ENCODE measurements at regions not wholly inside any gene's neighbourhood (a gene's known extent, or its start where the extent isn't known, plus 50 kb on each side); places are given as distances from the start of the nearest gene placed in this dataset.
A peak's percentile ranks its signal among the peaks of the same experiment; 100 is the strongest.
"Not testable (repeated sequence)": the region's sequence is repeated elsewhere in the genome, so short reads cannot be mapped to it uniquely, and the experiment has no call there.

DNA sequence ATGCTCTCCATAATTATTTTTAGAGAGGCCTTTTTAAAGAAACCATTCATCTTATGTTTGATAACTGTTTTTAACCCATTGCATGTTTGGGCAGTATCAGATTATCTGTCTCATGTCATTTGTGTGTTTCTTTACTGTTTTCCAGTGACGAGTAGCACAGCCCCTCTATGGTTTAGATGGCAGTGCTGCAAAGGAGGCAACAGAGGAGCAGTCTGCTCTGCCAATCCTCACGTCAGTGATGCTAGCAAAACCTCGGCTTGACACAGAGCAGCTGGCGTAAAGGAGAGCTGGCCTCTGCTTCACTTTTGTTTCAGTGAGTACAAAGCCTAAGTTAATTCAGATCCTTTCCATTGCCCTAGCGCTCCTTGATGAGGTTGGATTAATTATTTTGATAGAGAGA lies 80.4 kb upstream of the GARIN1A start:
- Histone ChIP-seq H3K27me3 (no peaks in the 10 kb centered on the region), H3K27ac (no peak overlapping the region), H3K9me3 (no peaks in the 10 kb centered on the region), H3K36me3 (peaks cover 0 to 15% (median 5%) of the 10 kb centered on the region in 4 donors), H3K4me3 (no peak overlapping the region), H3K4me1 (no peaks in the 10 kb centered on the region)
- TF ChIP-seq POLR2AphosphoS5 (IDR thresholded peaks at IDR 0.05) = no peak
- TF ChIP-seq EP300 (IDR thresholded peaks at IDR 0.05; ENCODE audit: low read depth) = no peak
- TF ChIP-seq POLR2A (IDR thresholded peaks at IDR 0.05) = no peak
- TF ChIP-seq, protein P1, sequence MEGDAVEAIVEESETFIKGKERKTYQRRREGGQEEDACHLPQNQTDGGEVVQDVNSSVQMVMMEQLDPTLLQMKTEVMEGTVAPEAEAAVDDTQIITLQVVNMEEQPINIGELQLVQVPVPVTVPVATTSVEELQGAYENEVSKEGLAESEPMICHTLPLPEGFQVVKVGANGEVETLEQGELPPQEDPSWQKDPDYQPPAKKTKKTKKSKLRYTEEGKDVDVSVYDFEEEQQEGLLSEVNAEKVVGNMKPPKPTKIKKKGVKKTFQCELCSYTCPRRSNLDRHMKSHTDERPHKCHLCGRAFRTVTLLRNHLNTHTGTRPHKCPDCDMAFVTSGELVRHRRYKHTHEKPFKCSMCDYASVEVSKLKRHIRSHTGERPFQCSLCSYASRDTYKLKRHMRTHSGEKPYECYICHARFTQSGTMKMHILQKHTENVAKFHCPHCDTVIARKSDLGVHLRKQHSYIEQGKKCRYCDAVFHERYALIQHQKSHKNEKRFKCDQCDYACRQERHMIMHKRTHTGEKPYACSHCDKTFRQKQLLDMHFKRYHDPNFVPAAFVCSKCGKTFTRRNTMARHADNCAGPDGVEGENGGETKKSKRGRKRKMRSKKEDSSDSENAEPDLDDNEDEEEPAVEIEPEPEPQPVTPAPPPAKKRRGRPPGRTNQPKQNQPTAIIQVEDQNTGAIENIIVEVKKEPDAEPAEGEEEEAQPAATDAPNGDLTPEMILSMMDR (IDR thresholded peaks at IDR 0.05) = no peak
- DNase-seq = no peak
- 92% methylated on average over 2 to 5 of the region's 5 CpGs for WGBS, 2 donors (ENCODE audit: low coverage in 1 of 2)
- in situ Hi-C loops (cut with MboI; ENCODE audit: low pct_ligation_motif_present in 1 of 4, low pct_unique_long_range_greater_than_20kb in 1 of 4, low sequenced_read_pairs in 3 of 4) = no loop called here
- intact Hi-C loops (cut with DNase I; ENCODE audit: low total_unique reads) = no loop called here

- in situ Hi-C loops (cut with MboI; ENCODE audit: low pct_ligation_motif_present in 1 of 4, low pct_unique_long_range_greater_than_20kb in 1 of 4, low sequenced_read_pairs in 3 of 4); DNase-seq; H3K9me3 ChIP-seq; H3K27ac ChIP-seq; H3K4me3 ChIP-seq; H3K27me3 ChIP-seq; H3K4me1 ChIP-seq; intact Hi-C loops (cut with DNase I; ENCODE audit: low total_unique reads): not testable (repeated sequence)
- peaks cover 0 to 15% (median 5%) of the 10 kb centered on the region in 4 donors for H3K36me3 ChIP-seq
- WGBS, 2 donors (ENCODE audit: low coverage in 1 of 2) = 83% methylated on average over 1 of the region's 3 CpGs; no CpG with 5 or more reads in 1 of the 2 donors
These were observed 79.9 kb upstream of the GARIN1A start for GRCh38 chr7:128592209-128592608.

GRCh38 chr7:128594061-128594460 lies 78.0 kb upstream of the GARIN1A start:
- H3K27me3 ChIP-seq; intact Hi-C loops (cut with DNase I; ENCODE audit: low total_unique reads); H3K9me3 ChIP-seq; H3K4me3 ChIP-seq; DNase-seq; in situ Hi-C loops (cut with MboI; ENCODE audit: low pct_ligation_motif_present in 1 of 4, low pct_unique_long_range_greater_than_20kb in 1 of 4, low sequenced_read_pairs in 3 of 4); H3K27ac ChIP-seq: not testable (repeated sequence)
- peaks cover 0 to 13% (median 2%) of the 10 kb centered on the region in 4 donors for H3K4me1 ChIP-seq
- WGBS, 2 donors (ENCODE audit: low coverage in 1 of 2) = 74 to 89% methylated on average over 5 to 6 of the region's 6 CpGs
- H3K36me3 ChIP-seq = peaks cover 0 to 15% (median 5%) of the 10 kb centered on the region in 4 donors

GRCh38 chr7:128596336-128597128 lies 75.6 kb upstream of the GARIN1A start:
- H3K4me1 ChIP-seq = peaks cover 0 to 13% (median 2%) of the 10 kb centered on the region in 4 donors
- H3K27ac ChIP-seq; intact Hi-C loops (cut with DNase I; ENCODE audit: low total_unique reads); H3K9me3 ChIP-seq; DNase-seq; H3K27me3 ChIP-seq; in situ Hi-C loops (cut with MboI; ENCODE audit: low pct_ligation_motif_present in 1 of 4, low pct_unique_long_range_greater_than_20kb in 1 of 4, low sequenced_read_pairs in 3 of 4); H3K4me3 ChIP-seq: not testable (repeated sequence)
- 88 to 89% methylated on average over 3 to 8 of the region's 8 CpGs for WGBS, 2 donors (ENCODE audit: low coverage in 1 of 2)
- H3K36me3 ChIP-seq = peaks cover 0 to 15% (median 5%) of the 10 kb centered on the region in 4 donors

DNA sequence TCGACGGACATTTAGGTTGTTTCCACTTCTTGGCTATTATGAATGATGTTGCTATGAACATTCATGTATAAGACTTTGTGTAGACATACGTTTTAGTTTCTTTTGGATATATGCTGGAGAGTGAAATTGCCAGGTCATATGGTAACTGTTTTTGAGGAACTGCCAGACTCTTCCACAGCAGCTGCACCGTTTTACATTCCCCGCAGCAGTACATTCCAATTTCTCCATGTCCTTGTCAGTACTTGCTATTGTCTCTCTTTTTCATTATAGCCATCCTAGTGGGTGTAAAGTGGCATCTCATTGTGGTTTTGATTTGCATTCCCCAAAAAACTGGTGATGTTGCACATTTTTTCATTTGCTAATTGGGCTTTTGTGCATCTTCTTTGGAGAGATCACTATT lies 73.1 kb upstream of the GARIN1A start:
- H3K27me3 ChIP-seq = not testable (repeated sequence)

GRCh38 chr7:128608678-128609421 lies 63.2 kb upstream of the GARIN1A start:
- in situ Hi-C loops (cut with MboI; ENCODE audit: low pct_ligation_motif_present in 1 of 4, low pct_unique_long_range_greater_than_20kb in 1 of 4, low sequenced_read_pairs in 3 of 4) = loop anchor here in 2 of 4 donors (25.0 kb wide), 2 partner anchors 253 to 278 kb away; partner anchors contain the start of gene ATP6V1F (in 1 of the 2)
- 9 to 24% methylated on average over 3 to 6 of the region's 6 CpGs for WGBS, 2 donors (ENCODE audit: low coverage in 1 of 2)
- TF ChIP-seq, protein P1 (IDR thresholded peaks at IDR 0.05) = peak; percentile 48 to 60 (median 50)
- intact Hi-C loops (cut with DNase I; ENCODE audit: low total_unique reads) = loop anchor here (10.0 kb wide), 1 partner anchor 266 kb away; no protein-coding TSS in a partner anchor
- H3K9me3 ChIP-seq, H3K27me3 ChIP-seq, DNase-seq, H3K4me1 ChIP-seq, H3K36me3 ChIP-seq: not testable (repeated sequence)
- peak overlapping the region in 1 of 4 donors; percentile 34 for H3K4me3 ChIP-seq
- H3K27ac ChIP-seq = peak overlapping the region in 2 of 4 donors; percentile 14 to 23

More for the DNA sequence above, 73.1 kb upstream of the GARIN1A start:
- H3K27ac ChIP-seq; in situ Hi-C loops (cut with MboI; ENCODE audit: low pct_ligation_motif_present in 1 of 4, low pct_unique_long_range_greater_than_20kb in 1 of 4, low sequenced_read_pairs in 3 of 4); DNase-seq; H3K9me3 ChIP-seq; intact Hi-C loops (cut with DNase I; ENCODE audit: low total_unique reads); H3K4me3 ChIP-seq; H3K36me3 ChIP-seq: not testable (repeated sequence)
- H3K4me1 ChIP-seq = peaks cover 0 to 13% (median 2%) of the 10 kb centered on the region in 4 donors
- 71 to 80% methylated on average over 3 to 5 of the region's 5 CpGs for WGBS, 2 donors (ENCODE audit: low coverage in 1 of 2)

DNA sequence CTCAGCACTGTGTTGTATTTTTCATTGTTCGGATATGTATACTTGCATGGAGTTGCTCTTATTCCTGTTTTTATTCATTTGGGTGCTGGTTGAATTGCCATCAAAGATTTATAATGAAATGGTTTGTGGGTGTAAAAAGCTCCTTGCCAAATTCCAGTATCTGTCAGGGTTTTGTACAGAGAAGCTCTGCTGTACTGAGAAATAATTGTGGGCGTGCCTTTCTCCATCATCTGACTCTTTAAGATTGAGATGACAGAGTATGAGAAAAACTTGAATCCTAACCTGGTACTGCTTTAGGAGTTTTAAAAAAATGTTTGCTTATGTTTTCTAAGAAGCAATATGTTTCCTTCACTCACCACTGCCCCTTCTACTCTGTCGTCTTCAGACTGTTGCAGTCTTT lies 58.7 kb upstream of the GARIN1A start:
- DNase-seq; H3K27ac ChIP-seq; H3K4me1 ChIP-seq; H3K9me3 ChIP-seq; intact Hi-C loops (cut with DNase I; ENCODE audit: low total_unique reads); H3K27me3 ChIP-seq; H3K4me3 ChIP-seq: not testable (repeated sequence)
- 79 to 95% methylated on average over 3 of the region's 3 CpGs for WGBS, 2 donors (ENCODE audit: low coverage in 1 of 2)
- H3K36me3 ChIP-seq = peaks cover 0 to 11% (median 2%) of the 10 kb centered on the region in 4 donors
- in situ Hi-C loops (cut with MboI; ENCODE audit: low pct_ligation_motif_present in 1 of 4, low pct_unique_long_range_greater_than_20kb in 1 of 4, low sequenced_read_pairs in 3 of 4) = loop anchor here in 2 of 4 donors (25.0 kb wide), 2 partner anchors 249 to 274 kb away; partner anchors contain the start of gene ATP6V1F (in 1 of the 2)

DNA sequence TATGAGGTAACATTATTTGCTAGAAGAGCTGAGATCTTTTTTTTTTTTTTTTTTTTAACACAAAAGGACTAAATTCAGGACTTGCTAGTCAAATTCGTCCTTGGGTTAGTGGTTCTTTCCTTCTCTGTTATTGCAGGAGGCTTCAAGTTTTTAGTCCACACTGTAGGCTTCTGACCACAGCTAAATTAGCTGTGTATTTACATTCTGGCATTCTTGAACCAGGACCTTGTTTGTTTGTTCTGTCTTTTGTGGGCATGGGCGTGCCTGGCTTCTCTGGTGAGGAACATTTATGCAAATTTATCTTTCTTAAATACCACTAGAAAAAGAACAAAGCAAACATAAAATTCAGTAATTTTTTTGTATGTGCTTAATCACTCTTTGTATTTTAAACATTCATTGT lies 57.3 kb upstream of the GARIN1A start:
- peaks cover 0 to 19% (median 8%) of the 10 kb centered on the region in 4 donors for H3K36me3 ChIP-seq
- in situ Hi-C loops (cut with MboI; ENCODE audit: low pct_ligation_motif_present in 1 of 4, low pct_unique_long_range_greater_than_20kb in 1 of 4, low sequenced_read_pairs in 3 of 4) = loop anchor here in 2 of 4 donors (25.0 kb wide), 2 partner anchors 247 to 272 kb away; partner anchors contain the start of gene ATP6V1F (in 1 of the 2)
- intact Hi-C loops (cut with DNase I; ENCODE audit: low total_unique reads); H3K9me3 ChIP-seq; DNase-seq; H3K27me3 ChIP-seq; H3K4me3 ChIP-seq; H3K27ac ChIP-seq; H3K4me1 ChIP-seq: not testable (repeated sequence)
- WGBS, 2 donors (ENCODE audit: low coverage in 1 of 2) = 32 to 68% methylated on average over 2 of the region's 2 CpGs

All from transverse colon (tissue), 4 donors.